ENCODE measurements at regions not wholly inside any gene's neighbourhood (a gene's known extent, or its start where the extent isn't known, plus 50 kb on each side); places are given as distances from the start of the nearest gene placed in this dataset.

DNA sequence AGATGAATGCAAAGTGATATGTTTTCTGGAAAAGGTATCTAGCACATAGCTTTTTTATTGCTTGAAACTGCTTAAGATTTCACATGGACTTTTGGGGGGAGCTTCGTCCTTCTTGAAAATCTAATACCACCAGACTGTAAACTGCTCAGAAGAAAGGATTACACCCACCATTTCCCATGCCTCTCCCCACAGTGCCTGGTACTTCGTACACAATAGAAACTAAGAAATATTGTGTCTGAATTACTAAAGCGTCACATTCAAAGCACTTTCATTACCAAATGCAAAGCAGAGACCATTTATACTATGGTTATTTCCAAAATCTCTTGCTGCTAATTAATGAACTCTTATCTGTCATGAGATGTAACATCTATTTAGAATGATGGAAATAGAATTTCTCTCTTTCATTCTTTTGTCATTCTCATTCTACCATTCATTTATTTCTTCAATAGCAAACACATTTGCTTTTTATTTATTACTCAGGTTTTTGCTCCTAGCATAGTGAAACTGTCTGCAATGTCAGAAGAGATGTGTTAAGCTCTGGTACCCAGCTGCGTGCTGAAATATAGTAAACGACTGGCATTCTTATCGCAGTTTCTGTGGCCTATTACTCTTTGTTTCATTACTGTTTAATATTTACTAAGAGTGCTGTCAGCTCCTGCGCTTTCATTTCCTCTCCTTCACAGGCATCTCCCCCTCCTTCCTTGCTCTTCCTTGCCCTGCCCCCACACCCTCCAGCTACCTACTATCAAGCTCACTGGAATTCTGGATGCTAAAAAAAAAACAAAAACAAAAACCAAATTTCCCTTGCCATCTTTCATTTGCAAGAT, 51.4 kb upstream of the RAPGEF2 start:
- no peak overlapping the region for H3K4me3 ChIP-seq (ENCODE audit: low read length)

DNA sequence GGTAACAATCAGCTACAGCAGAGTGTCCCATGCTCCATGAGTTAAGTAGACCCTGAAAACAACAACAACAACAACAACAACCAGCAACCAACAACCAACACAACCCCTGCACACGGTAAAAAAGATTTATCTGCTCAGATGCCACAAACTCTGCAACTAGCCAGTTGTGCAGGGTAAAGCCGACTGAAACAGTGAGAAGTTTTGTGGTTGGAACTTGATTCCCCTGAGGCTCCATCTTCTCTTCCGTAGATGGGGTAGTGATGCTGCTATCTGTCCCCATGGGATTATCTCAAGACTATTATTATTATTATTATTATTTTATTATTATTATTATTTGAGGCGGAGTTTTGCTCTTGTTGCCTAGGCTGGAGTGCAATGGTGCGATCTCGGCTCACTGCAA, 50.6 kb upstream of the RAPGEF2 start:
- 86% methylated on average over 5 of the region's 6 CpGs for WGBS
- Histone ChIP-seq H3K27me3 (ENCODE audit: insufficient read depth, low read length) (no peaks in the 10 kb centered on the region), H3K27ac (ENCODE audit: low read depth, low read length) (no peak overlapping the region), H3K4me1 (ENCODE audit: insufficient read depth, low read length) (peaks cover 33% of the 10 kb centered on the region), H3K36me3 (ENCODE audit: insufficient read depth, low read length) (no peaks in the 10 kb centered on the region), H3K4me3 (ENCODE audit: low read length) (no peak overlapping the region), H3K9me3 (ENCODE audit: insufficient read depth, low read depth, low read length) (no peaks in the 10 kb centered on the region), H3K9ac (ENCODE audit: low read depth, low read length) (no peak overlapping the region)

More for the DNA sequence above, 51.4 kb upstream of the RAPGEF2 start:
- Histone ChIP-seq H3K27me3 (ENCODE audit: insufficient read depth, low read length) (no peaks in the 10 kb centered on the region), H3K27ac (ENCODE audit: low read depth, low read length) (no peak overlapping the region), H3K4me1 (ENCODE audit: insufficient read depth, low read length) (peaks cover 30% of the 10 kb centered on the region), H3K9me3 (ENCODE audit: insufficient read depth, low read depth, low read length) (no peaks in the 10 kb centered on the region), H3K36me3 (ENCODE audit: insufficient read depth, low read length) (no peaks in the 10 kb centered on the region), H3K9ac (ENCODE audit: low read depth, low read length) (no peak overlapping the region)
- WGBS, result 66% methylated on average over 7 of the region's 7 CpGs
